HEK293T (cell line): ENCODE measurements at regions not wholly inside any gene's neighbourhood (a gene's known extent, or its start where the extent isn't known, plus 50 kb on each side); places are given as distances from the start of the nearest gene placed in this dataset.

ENCODE experiments used
- ARNT ChIP-seq: fragments of 450-650 bp; IDR thresholded peaks from 2 replicates; pipeline ENCODE4 v1.6.1; 2017; ENCODE audit warnings: mild to moderate bottlenecking
- FOXA1 ChIP-seq: fragments of 450-650 bp; IDR thresholded peaks from 2 replicates; pipeline ENCODE4 v1.6.1; 2016; ENCODE audit warnings: mild to moderate bottlenecking
- FOXK2 ChIP-seq: fragments of 450-650 bp; IDR thresholded peaks from 2 replicates; pipeline ENCODE4 v1.6.1; 2016; ENCODE audit warnings: mild to moderate bottlenecking
- FOXM1 ChIP-seq: fragments of 450-650 bp; IDR thresholded peaks from 2 replicates; pipeline ENCODE4 v1.6.1; 2017; ENCODE audit warnings: mild to moderate bottlenecking, borderline replicate concordance
- L3MBTL2 ChIP-seq: fragments of 450-650 bp; conservative IDR thresholded peaks from 2 replicates; pipeline ENCODE4 v1.6.1; 2016; ENCODE audit warnings: mild to moderate bottlenecking
- SUZ12 ChIP-seq: fragments of 450-650 bp; IDR thresholded peaks from 2 replicates; pipeline ENCODE4 v1.6.1; 2016; ENCODE audit warnings: mild to moderate bottlenecking
- TARDBP ChIP-seq: fragments of 450-650 bp; IDR thresholded peaks from 2 replicates; pipeline ENCODE4 v1.6.1; 2016

GRCh38 chr17:5821803-5822202 is 237.5 kb upstream of the NLRP1 start:
- TF ChIP-seq FOXA1 (no peak), SUZ12 (no peak), FOXM1 (no peak), FOXK2 (no peak), ARNT (no peak), TARDBP (no peak), L3MBTL2 (no peak)
